GM19468 (cell line): ENCODE measurements at regions not wholly inside any gene's neighbourhood (a gene's known extent, or its start where the extent isn't known, plus 50 kb on each side); places are given as distances from the start of the nearest gene placed in this dataset.
A peak's percentile ranks its signal among the peaks of the same experiment; 100 is the strongest.

Experiments
- ATAC-seq: cut with Tn5 transposase; IDR thresholded peaks from one replicate; pipeline ENCODE4 v1.9.1; 2021; ENCODE audit warnings: mild to moderate bottlenecking, moderate library complexity, moderate number of reproducible peaks; ENCODE audit not compliant: unreplicated experiment; ENCODE audit errors: extremely low read depth

DNA sequence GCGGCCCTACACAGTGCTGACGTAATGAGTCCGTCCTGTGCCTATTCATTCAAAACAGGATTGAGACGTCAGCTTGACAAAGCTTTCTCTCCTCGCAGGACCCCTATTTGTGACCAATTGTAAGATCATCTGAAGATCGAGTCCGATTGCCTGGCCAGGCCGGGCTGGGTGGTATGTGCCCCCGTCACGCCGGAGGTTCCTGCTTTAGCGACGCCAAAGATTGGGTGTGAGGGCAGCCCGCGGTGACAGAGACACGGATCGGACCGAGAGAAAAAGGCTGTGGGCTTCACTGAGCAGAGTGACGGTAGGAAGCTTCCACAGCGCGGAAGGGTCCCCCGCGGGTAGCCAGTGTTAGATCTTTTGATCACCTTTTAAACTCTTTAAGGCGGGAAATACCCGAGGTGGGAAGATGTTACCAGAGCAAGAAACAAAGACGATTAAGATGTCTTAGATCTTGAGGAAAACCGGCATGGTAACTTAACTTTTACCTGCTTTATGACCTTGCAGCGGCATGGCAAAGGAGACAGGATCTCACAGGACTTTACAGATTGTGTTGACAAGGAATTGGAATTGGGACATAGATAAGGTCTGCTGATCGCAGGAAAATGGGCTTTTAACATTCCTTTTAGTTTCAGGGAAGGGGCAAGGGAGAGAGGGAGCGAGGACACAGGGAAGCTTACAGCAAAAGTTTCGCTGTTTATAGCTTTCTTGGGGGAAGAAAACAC lies 220.0 kb downstream of the METTL4 start:
- ATAC-seq = no peak

DNA sequence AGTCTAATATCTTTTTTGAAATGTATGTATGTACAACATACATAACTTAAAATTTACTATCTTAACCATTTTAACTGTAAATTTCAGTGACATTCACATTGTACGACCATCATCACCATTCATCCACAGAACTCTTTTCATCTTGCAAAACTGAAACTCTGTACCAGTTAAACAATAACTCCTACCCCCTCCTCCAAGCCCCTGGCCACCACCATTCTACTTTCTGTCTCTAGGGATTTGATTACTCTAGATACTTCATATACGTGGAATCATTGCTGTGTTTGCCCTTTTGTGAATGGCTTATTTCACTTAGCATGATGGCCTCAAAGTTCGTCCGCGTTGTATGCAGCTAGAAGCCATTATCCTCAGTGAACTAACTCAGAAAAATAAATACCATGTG lies 217.0 kb downstream of the METTL4 start:
- no peak for ATAC-seq

DNA sequence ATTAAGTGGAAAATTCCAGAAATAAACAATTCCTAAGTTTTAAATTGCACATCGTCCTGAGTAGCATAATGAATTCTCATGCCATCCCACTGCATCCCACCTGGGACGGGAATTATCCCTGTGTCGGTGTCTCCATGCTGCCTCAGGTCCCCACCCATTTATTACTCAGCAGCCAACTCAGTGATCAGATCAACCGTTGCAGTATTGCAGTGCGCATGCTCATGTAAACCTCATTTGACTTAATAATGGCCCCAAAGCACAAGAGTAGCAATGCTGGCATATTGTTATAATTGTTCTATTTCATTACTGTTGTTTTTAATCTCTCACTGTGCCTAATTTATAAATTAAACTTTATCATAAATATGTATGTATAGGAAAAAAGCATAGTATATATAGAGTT lies 214.4 kb downstream of the METTL4 start:
- ATAC-seq = no peak

GRCh38 chr18:2360861-2361260 lies 210.4 kb downstream of the METTL4 start:
- ATAC-seq = no peak

- ATAC-seq = no peak
Observed at GRCh38 chr18:2368102-2368501, 203.2 kb downstream of the METTL4 start.

DNA sequence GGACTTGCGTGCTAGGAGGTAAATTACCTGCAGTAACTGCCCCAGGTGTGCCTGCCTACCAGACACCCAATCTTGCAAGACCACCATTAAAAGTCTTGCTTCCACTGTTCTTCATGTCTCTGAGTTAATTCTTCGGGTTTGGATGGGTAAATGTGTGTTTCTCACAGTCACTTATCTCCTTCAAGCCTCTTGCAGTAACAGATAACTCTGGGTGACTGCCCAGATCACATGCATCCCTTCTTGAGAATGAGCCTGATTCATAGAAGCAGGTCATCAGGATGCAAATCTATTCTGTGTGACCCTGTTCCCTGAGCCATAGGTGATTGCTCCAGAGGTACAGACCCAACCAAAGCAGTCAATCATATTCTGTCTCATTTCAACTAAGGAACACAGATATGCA lies 194.6 kb downstream of the METTL4 start:
- ATAC-seq = no peak

- no peak for ATAC-seq
Observed at GRCh38 chr18:2380101-2380500, 191.2 kb downstream of the METTL4 start.

- no peak for ATAC-seq
Observed at GRCh38 chr18:2381539-2381938, 189.8 kb downstream of the METTL4 start.

DNA sequence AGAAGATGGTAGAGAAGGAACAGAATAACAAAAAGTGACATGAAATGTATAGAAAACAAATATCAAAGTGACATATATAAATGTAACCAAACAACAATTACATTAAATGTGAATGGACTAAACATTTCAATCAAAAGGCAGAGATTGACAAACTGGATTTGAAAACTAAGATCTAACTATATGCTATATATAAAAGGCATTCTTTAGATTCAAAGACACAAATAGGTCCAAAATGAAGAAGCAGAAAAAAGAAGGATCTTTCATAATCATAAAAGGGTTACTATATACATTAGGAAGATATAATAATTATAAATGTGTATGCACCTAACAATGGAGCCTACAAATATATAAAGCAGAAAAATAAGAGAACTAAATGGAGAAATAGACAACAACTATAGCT lies 183.7 kb downstream of the METTL4 start:
- no peak for ATAC-seq

- ATAC-seq = no peak
Observed at GRCh38 chr18:2390158-2390557, 181.1 kb downstream of the METTL4 start.

DNA sequence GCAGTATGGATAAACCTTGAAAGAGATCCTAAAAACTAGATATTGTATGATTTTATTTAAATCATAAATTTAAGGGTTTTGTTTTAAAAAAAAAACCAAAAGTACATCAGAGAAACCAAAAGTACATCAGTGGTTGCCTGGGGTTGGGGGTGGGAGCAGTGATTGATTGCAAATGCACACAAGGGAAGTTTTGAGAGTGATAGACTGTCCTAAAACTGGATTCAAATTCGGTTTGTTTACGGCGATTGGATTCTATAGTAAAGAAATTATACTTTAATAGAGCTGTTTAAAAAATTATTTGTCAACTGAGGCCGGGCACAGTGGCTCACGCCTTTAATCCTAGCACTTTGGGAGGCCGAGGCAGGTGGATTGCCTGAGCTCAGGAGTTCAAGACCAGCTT lies 179.8 kb downstream of the METTL4 start:
- ATAC-seq = no peak

DNA sequence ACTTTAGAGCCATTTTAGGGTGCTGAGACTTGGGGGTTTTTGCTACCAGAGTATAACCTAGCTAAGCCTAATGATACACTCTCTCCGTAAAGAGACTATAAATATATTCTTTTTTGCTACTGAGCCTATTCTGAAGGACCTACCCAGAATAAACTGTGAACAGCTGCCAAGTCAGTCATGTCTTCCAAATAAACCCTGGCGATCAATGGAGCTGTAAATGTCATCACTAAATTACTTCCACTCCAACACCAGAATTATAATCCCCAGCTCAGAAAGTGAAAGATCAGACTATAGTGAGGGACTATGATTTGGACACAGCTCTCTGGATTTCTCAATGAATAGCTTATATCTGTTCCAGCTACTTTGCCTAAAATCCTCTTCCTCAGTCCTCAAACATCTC lies 178.9 kb downstream of the METTL4 start:
- ATAC-seq = no peak

DNA sequence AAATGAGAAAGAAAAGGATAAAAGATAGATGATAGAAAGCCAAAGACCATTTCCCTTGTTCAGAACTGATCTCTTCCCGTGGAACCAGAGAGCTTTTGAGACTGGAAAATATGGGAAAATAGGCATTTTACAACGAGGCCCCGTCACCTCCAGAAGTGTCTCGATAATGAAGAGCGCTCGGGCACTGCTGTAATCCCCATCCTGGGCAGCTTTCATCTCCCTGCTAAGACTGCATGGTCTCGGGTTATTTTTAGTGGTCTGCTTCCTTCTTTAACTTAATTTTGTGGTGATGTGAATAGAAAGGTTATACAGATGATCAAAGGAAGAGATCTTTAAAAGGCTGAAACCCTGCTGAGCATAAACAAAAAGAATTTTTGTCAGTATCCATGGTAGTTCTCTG lies 176.6 kb downstream of the METTL4 start:
- ATAC-seq = no peak

GRCh38 chr18:2395427-2396161 lies 175.7 kb downstream of the METTL4 start:
- ATAC-seq = peak; percentile 82

DNA sequence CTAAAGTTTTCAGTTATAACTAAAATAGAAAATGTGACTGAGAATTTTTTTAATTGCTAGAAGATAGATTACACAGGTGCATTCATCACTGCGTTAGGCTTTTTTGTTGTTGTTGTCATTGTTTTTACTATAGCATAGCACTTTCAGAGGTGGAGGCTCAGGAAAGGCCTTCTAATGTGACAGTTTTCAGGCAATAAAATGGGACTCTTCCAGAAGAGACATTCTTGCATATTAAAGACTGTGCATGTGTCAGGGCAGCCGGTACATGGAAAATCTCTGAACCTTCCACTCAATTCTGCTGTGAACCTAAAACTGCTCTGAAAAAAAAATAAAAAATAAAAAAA lies 175.2 kb downstream of the METTL4 start:
- no peak for ATAC-seq

DNA sequence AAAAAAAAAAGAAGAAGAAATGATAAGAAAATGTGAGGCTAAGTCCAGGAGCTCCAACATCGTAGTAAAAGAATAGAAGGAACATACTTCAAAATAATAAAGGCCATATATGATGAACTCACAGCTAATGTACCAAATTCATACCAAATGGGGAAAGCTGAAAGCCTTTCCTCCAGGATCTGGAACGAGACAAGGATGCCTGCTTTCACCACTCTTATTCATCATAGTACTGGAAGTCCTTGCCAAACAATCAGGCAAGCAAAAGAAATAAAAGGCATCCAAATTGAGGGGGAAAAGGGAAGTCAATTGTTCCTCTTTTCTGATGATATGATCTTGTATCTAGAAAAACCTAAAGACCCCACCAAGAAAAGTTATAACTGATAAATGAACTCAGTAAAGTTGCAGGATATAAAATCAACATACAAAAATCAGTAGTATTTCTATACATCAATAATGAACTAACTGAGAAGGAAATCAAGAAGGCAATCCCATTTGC lies 170.6 kb downstream of the METTL4 start:
- ATAC-seq = no peak

- ATAC-seq = no peak
Observed at GRCh38 chr18:2402084-2402483, 169.2 kb downstream of the METTL4 start.

GRCh38 chr18:2406544-2406943 lies 164.8 kb downstream of the METTL4 start:
- no peak for ATAC-seq

GRCh38 chr18:2407961-2408360 lies 163.3 kb downstream of the METTL4 start:
- no peak for ATAC-seq

GRCh38 chr18:2409906-2410305 lies 161.4 kb downstream of the METTL4 start:
- ATAC-seq = no peak

DNA sequence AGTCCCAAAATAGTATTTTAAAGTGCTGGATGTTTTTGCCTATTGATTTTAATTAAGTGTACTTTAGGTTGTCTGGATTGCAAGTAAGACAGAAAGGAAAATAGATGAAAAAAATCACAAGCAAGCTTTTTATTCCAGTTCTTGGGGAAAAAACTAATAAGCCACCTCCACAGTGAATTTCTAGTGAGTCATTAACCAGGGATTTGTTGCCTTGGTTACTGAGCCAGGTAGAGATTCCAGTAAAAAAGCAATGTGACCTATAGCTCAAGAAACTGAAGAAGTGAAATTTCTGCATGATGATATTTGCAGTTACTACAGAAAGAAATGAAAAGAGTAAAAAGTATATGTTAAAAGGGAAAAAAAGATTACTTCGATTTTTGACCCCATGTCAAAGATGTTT lies 160.6 kb downstream of the METTL4 start:
- no peak for ATAC-seq
